ENCODE measurements at regions not wholly inside any gene's neighbourhood (a gene's known extent, or its start where the extent isn't known, plus 50 kb on each side); places are given as distances from the start of the nearest gene placed in this dataset.

DNA sequence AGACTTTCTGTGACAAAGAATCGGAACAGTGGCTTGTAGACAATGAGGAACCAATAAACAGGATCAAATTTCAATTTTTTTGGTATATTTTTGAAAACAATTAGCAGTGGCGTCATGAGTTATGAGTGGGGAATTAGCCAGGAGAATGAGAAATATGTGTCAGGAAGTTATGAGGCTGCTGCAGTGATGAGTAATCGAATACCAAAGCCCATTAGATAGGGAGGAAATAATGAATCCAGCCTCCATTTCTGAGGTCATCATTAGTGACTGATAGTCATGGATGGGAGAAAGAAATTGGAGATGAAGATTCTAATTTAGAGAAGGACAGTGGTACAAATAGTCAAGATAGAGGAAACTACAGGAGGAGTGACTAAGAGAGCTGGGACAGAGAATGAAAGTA is 673.1 kb upstream of the VRK2 start:
- no peaks in the 10 kb centered on the region for H3K9me3 ChIP-seq (ENCODE audit: control insufficient read depth, low read length)
- no peak overlapping the region for H3K4me2 ChIP-seq (ENCODE audit: low read length)
- no peaks in the 10 kb centered on the region for H3K79me2 ChIP-seq
- H3K9ac ChIP-seq, result no peak overlapping the region
- no peak overlapping the region for H2AFZ ChIP-seq
- no peaks in the 10 kb centered on the region for H3K4me1 ChIP-seq
- H3K36me3 ChIP-seq (ENCODE audit: control insufficient read depth, insufficient read depth, low read length), result no peaks in the 10 kb centered on the region
- H3K4me3 ChIP-seq (ENCODE audit: low read depth, low read length), result no peak overlapping the region
- H3K27ac ChIP-seq, result no peak overlapping the region
- H3K27me3 ChIP-seq (ENCODE audit: control insufficient read depth, insufficient read depth, low read length), result no peaks in the 10 kb centered on the region
- no peak for TF ChIP-seq CTCF (IDR thresholded peaks at IDR 0.05)

DNA sequence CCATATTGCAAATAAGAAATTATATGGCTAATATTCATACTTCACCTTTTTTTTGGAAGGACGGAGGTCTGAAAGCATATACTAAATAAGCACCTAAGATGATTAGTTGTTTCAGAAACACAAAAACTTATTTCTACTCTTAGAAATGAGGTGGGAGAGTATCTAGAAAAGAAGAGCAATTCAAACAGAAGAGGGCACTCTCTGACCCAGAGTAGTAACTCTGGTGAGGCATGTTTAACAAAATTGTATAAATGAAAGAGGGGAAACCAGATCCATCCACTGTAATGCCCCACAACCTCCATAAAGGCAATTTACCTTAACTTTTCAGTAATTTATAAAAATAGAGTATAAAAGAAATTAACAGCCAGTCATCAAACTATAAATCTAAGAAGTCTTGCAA is 669.6 kb upstream of the VRK2 start:
- no peaks in the 10 kb centered on the region for H3K79me2 ChIP-seq
- no peaks in the 10 kb centered on the region for H3K36me3 ChIP-seq (ENCODE audit: control insufficient read depth, insufficient read depth, low read length)
- no peak overlapping the region for H2AFZ ChIP-seq
- H3K4me2 ChIP-seq (ENCODE audit: low read length), result no peak overlapping the region
- no peak overlapping the region for H3K27ac ChIP-seq
- no peak overlapping the region for H3K9ac ChIP-seq
- H3K9me3 ChIP-seq (ENCODE audit: control insufficient read depth, low read length), result no peaks in the 10 kb centered on the region
- no peaks in the 10 kb centered on the region for H3K27me3 ChIP-seq (ENCODE audit: control insufficient read depth, insufficient read depth, low read length)
- no peak overlapping the region for H3K4me3 ChIP-seq (ENCODE audit: low read depth, low read length)
- TF ChIP-seq CTCF (IDR thresholded peaks at IDR 0.05), result no peak
- H3K4me1 ChIP-seq, result no peaks in the 10 kb centered on the region

DNA sequence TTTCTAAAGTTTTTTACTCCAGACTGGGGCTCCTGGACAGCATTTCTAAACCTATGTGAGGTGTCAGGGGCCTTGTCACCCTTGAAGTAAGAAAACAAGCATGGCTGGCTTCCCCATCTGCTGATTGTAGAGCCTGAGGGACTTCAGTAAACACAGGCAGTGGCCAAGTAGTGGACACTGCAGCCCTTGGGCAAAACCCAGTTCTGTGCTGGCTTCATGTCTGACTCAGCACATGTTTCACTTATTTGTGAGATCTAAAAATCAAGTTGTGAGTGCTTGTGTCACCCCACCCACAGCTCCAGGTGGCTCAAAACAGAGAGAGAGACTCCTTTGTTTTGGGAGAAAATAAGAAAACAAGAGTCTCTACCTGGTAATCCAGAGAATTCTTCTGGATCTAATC is 660.3 kb upstream of the VRK2 start:
- TF ChIP-seq CTCF (IDR thresholded peaks at IDR 0.05), result no peak
- Histone ChIP-seq H3K27me3 (ENCODE audit: control insufficient read depth, insufficient read depth, low read length) (no peaks in the 10 kb centered on the region), H2AFZ (no peak overlapping the region), H3K9ac (no peak overlapping the region), H3K9me3 (ENCODE audit: control insufficient read depth, low read length) (no peaks in the 10 kb centered on the region), H3K36me3 (ENCODE audit: control insufficient read depth, insufficient read depth, low read length) (no peaks in the 10 kb centered on the region), H3K79me2 (no peaks in the 10 kb centered on the region), H3K4me2 (ENCODE audit: low read length) (no peak overlapping the region), H3K27ac (no peak overlapping the region), H3K4me3 (ENCODE audit: low read depth, low read length) (no peak overlapping the region), H3K4me1 (no peaks in the 10 kb centered on the region)

DNA sequence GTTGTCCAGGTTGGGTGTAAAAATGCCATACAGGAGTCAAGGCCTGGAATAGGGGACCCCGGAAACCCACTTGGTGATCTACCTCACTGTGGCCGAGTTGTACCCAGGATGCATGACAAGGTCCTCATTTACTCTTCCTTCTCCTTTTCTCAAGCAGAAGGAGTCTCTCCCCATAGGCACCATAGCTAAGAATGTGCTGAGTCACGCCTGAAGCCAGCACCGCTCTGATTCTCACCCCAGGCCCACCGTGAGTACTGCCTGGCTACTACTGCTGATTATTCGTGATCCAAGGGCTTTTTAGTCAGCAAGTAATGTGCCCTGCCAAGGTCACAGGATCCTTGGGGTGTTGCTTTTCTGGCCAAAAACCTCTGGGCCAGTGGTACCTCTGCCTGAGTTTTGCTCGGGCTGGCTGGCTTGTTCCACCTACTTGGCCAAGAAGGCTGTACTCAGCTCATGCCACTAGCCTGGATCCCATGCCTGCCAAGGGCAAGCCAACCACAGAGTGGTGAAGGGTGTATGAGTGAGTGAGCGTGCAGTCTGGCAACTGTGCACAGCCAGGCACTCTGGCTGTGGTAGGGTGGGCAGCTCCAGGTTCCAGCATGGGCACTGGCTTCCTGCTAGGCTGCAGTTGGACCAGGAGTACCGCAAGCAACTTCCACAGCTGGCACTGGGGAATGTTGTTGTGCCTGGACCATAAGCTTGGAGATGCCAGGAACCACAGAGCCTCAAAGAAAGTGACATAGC is 650.1 kb upstream of the VRK2 start:
- Histone ChIP-seq H3K27me3 (ENCODE audit: control insufficient read depth, insufficient read depth, low read length) (no peaks in the 10 kb centered on the region), H3K9ac (no peak overlapping the region), H3K4me1 (no peaks in the 10 kb centered on the region), H3K27ac (no peak overlapping the region), H3K9me3 (ENCODE audit: control insufficient read depth, low read length) (no peaks in the 10 kb centered on the region), H3K79me2 (no peaks in the 10 kb centered on the region), H3K4me2 (ENCODE audit: low read length) (no peak overlapping the region), H3K36me3 (ENCODE audit: control insufficient read depth, insufficient read depth, low read length) (no peaks in the 10 kb centered on the region), H3K4me3 (ENCODE audit: low read depth, low read length) (no peak overlapping the region), H2AFZ (no peak overlapping the region)
- TF ChIP-seq CTCF (IDR thresholded peaks at IDR 0.05), result no peak

Measured in parathyroid adenoma (tissue), 2 donors.